ENCODE measurements at regions not wholly inside any gene's neighbourhood (a gene's known extent, or its start where the extent isn't known, plus 50 kb on each side); places are given as distances from the start of the nearest gene placed in this dataset.

GRCh38 chr12:28051516-28052354 lies 79.2 kb upstream of the PTHLH start:
- H3K27ac ChIP-seq: no peak overlapping the region
- TF ChIP-seq ZFX (IDR thresholded peaks at IDR 0.05): no peak
- TF ChIP-seq, protein P1, sequence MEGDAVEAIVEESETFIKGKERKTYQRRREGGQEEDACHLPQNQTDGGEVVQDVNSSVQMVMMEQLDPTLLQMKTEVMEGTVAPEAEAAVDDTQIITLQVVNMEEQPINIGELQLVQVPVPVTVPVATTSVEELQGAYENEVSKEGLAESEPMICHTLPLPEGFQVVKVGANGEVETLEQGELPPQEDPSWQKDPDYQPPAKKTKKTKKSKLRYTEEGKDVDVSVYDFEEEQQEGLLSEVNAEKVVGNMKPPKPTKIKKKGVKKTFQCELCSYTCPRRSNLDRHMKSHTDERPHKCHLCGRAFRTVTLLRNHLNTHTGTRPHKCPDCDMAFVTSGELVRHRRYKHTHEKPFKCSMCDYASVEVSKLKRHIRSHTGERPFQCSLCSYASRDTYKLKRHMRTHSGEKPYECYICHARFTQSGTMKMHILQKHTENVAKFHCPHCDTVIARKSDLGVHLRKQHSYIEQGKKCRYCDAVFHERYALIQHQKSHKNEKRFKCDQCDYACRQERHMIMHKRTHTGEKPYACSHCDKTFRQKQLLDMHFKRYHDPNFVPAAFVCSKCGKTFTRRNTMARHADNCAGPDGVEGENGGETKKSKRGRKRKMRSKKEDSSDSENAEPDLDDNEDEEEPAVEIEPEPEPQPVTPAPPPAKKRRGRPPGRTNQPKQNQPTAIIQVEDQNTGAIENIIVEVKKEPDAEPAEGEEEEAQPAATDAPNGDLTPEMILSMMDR (conservative IDR thresholded peaks at IDR 0.05): no peak

GRCh38 chr12:28053564-28053963 lies 81.0 kb upstream of the PTHLH start:
- H3K27ac ChIP-seq: no peak overlapping the region
- TF ChIP-seq, protein P1 (conservative IDR thresholded peaks at IDR 0.05): no peak
- no peak for TF ChIP-seq ZFX (IDR thresholded peaks at IDR 0.05)

GRCh38 chr12:28054583-28054982 lies 82.0 kb upstream of the PTHLH start:
- TF ChIP-seq ZFX (IDR thresholded peaks at IDR 0.05): no peak
- TF ChIP-seq, protein P1 (conservative IDR thresholded peaks at IDR 0.05): no peak
- H3K27ac ChIP-seq: no peak overlapping the region

GRCh38 chr12:28057856-28058615 lies 85.5 kb upstream of the PTHLH start:
- no peak overlapping the region for H3K27ac ChIP-seq
- no peak for TF ChIP-seq ZFX (IDR thresholded peaks at IDR 0.05)
- TF ChIP-seq, protein P1 (conservative IDR thresholded peaks at IDR 0.05): no peak

DNA sequence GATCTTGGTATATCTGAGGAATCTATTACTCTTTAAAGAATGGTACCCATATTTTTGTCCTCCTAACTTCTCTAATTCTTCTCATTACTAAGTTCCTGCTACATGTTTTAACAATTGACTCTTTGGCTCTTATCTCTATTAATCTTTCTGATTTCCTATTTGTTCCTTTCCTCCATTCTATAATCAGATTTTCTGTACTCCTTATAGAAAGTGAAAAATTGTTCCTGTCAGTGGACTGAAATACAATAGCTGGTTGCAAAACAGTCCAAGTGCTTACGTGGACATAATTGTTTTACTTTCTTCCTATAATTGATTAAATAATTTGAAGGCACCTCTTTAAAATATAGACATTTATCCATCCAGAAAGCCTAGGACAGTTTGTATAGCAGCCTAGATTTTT lies 86.7 kb upstream of the PTHLH start:
- TF ChIP-seq, protein P1 (conservative IDR thresholded peaks at IDR 0.05): no peak
- TF ChIP-seq ZFX (IDR thresholded peaks at IDR 0.05): no peak
- H3K27ac ChIP-seq: no peak overlapping the region

DNA sequence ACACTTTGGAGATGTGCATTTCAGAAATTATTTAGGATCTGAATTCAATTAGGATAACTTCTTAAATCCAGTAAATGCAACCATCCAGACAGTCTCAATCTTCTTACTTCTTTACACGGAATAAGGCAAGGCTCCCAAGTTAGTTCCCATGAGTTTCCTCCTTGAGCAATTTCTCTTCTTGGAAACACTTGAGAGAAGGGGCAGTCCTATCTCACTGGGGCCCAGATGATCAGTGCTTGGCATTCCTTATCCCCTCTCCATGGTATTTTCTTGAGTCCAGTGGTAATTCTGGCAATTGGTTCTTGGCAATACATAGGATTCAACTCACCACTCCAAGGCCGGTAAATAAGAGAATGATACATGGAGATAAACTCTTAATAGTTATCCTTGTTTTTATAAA lies 87.1 kb upstream of the PTHLH start:
- H3K27ac ChIP-seq: no peak overlapping the region
- TF ChIP-seq, protein P1 (conservative IDR thresholded peaks at IDR 0.05): no peak
- no peak for TF ChIP-seq ZFX (IDR thresholded peaks at IDR 0.05)

- no peak for TF ChIP-seq ZFX (IDR thresholded peaks at IDR 0.05)
- TF ChIP-seq, protein P1 (conservative IDR thresholded peaks at IDR 0.05): no peak
These were observed 88.3 kb upstream of the PTHLH start for GRCh38 chr12:28060871-28061270.

More at GRCh38 chr12:28060871-28061270, 88.3 kb upstream of the PTHLH start:
- H3K27ac ChIP-seq: no peak overlapping the region

Measured in C4-2B (cell line).